IPS-20b (cell line): ENCODE measurements at regions not wholly inside any gene's neighbourhood (a gene's known extent, or its start where the extent isn't known, plus 50 kb on each side); places are given as distances from the start of the nearest gene placed in this dataset.
"Not testable (repeated sequence)": the region's sequence is repeated elsewhere in the genome, so short reads cannot be mapped to it uniquely, and the experiment has no call there.

Source experiments
- H3K27ac ChIP-seq: one replicate; pipeline ENCODE4 v1.5.1; 2013; ENCODE audit warnings: low read length
- H3K27me3 ChIP-seq: 2 replicates; pipeline ENCODE4 v1.6.1; 2013; ENCODE audit warnings: mild to moderate bottlenecking, low read length, inconsistent platforms; ENCODE audit not compliant: insufficient read depth
- H3K36me3 ChIP-seq: 2 replicates; pipeline ENCODE4 v1.6.1; 2013; ENCODE audit warnings: low read depth, mild to moderate bottlenecking, inconsistent platforms, low read length, moderate library complexity; ENCODE audit not compliant: insufficient read depth
- H3K4me1 ChIP-seq: 2 replicates; pipeline ENCODE4 v1.6.1; 2013; ENCODE audit warnings: mild to moderate bottlenecking, control low read depth, inconsistent platforms, low read length, moderate library complexity; ENCODE audit not compliant: insufficient read depth
- H3K4me3 ChIP-seq: 2 replicates; pipeline ENCODE4 v1.5.1; 2013; ENCODE audit warnings: mild to moderate bottlenecking, low read length, inconsistent platforms
- H3K9ac ChIP-seq: 2 replicates; pipeline ENCODE4 v1.6.1; 2013; ENCODE audit warnings: low read depth, mild to moderate bottlenecking, inconsistent platforms, low read length, moderate library complexity
- H3K9me3 ChIP-seq: 2 replicates; pipeline ENCODE4 v1.6.1; 2013; ENCODE audit warnings: mild to moderate bottlenecking, low read depth, low read length, inconsistent platforms; ENCODE audit not compliant: insufficient read depth

DNA sequence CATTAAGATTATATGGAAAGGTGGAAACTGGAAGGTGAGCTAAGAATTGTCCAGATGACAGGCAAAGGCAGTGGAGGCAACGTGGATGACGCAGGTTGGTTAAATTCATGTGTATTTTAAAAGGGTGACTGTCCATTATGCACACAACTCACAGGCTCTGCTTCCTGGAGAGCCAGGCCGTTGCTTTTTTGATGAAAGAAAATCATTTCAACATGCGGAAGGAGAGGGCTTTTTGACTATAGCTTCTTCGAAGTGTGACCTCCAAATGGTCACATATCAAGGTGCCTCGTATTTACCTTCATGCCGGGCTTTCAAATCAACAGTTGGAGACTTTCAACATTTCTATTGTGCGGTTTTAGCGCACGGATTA lies 126.7 kb downstream of the MYCN start:
- Histone ChIP-seq H3K36me3 (no peaks in the 10 kb centered on the region), H3K27me3 (no peaks in the 10 kb centered on the region), H3K9ac (no peak overlapping the region), H3K4me3 (no peak overlapping the region), H3K4me1 (peaks cover 3% of the 10 kb centered on the region; the same call in 1 of the 2 replicates), H3K27ac (no peak overlapping the region), H3K9me3 (peaks cover 26% of the 10 kb centered on the region)

DNA sequence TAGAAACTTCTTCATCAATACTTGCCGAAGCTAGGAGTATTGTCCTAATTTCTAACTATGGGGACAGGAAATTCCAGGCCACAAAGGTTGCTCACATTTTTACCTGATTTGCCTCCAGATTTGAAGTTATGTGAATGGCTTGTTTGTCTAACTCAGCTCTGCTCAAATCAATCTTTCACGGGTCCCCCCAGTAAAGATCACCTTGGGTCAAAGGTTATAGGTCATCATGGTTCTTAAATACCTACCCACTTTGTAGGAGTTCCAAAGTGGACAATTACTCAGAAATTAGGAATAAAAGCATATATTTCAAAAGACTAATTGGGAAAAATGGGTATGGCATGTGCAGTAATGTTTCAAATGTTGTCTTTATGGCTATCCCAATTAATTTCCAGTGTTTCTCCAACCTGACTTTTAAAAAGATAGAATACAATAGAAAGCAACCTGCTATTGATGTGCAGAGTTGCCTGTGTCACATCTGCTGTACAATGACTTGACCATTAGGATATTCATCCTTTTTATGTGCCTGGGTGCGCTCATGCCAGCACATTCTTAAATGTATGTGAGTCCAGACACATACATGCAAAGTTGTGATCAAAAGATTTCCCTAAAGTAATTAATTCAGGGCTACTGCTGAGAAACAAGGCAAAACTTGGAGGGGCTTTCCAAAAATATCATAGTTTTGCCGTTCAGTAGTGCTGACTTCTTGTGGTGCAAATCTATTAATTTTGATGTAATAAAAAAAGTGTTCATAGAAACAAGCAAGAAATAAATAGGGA lies 126.1 kb downstream of the MYCN start:
- H3K4me3 ChIP-seq = no peak overlapping the region
- H3K27me3 ChIP-seq = no peaks in the 10 kb centered on the region
- peaks cover 26% of the 10 kb centered on the region for H3K9me3 ChIP-seq
- H3K27ac ChIP-seq = no peak overlapping the region
- no peaks in the 10 kb centered on the region for H3K36me3 ChIP-seq
- H3K4me1 ChIP-seq = peaks cover 3% of the 10 kb centered on the region; the same call in 1 of the 2 replicates
- no peak overlapping the region for H3K9ac ChIP-seq

DNA sequence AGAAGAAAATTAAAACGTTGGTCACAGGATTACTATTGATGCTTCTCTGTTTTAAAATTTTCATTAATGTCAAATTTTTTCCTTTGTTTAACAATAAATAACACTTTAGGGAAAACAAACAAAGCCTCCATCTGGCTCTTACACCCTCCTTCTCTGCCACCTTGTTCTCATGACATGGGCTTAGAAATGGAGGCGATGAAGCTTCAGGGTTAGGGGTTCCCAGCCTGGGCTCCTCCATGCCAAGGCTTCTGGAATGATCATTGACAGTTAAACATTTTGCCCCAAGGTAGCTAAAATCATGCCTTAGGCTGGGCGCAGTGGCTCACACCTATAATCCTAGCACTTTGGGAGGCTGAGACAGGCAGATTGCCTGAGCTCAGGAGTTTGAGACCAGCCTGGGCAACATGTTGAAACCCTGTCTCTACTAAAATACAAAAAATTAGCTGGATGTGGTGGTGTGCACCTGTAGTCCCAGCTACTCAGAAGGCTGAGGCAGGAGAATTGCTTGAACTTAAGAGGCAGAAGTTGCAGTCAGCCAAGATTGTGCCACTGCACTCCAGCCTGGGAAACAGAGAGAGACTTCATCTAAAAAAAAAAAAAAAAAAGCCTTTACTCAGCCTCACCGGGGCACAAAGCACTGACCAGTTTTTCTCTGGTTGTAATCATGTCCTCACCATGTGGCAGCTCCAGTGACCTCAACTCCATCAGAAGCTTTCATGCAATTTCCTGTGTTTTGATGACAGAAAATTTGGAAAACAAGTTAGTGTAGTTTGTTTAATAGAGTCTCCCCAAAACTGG lies 125.1 kb downstream of the MYCN start:
- not testable (repeated sequence) for H3K4me1 ChIP-seq, H3K9ac ChIP-seq

DNA sequence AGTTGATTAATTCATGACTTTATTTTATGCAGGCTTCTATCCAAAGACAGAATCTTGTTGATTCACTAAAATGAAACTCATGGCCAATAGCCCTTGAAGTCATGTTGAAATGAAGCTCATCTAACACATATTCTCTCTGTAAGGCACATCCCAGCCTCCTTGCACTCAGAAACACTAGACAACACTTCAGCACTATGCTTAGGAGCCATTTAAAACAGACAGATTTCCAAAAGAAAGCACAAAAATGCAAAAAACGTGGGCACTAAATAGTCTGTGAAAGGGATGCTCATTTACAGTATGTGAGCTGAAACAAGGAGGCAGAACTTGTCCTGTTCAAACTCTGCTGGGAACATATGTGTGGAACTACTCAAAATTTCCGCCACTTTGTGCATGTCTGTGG lies 124.4 kb downstream of the MYCN start:
- no peaks in the 10 kb centered on the region for H3K27me3 ChIP-seq
- peaks cover 26% of the 10 kb centered on the region for H3K9me3 ChIP-seq
- no peak overlapping the region for H3K27ac ChIP-seq
- no peak overlapping the region for H3K9ac ChIP-seq
- H3K4me3 ChIP-seq = no peak overlapping the region
- H3K36me3 ChIP-seq = no peaks in the 10 kb centered on the region
- H3K4me1 ChIP-seq = no peaks in the 10 kb centered on the region

More for the DNA sequence above, 125.1 kb downstream of the MYCN start:
- H3K4me3 ChIP-seq, H3K36me3 ChIP-seq, H3K27ac ChIP-seq, H3K27me3 ChIP-seq: not testable (repeated sequence)
- peaks cover 26% of the 10 kb centered on the region for H3K9me3 ChIP-seq

DNA sequence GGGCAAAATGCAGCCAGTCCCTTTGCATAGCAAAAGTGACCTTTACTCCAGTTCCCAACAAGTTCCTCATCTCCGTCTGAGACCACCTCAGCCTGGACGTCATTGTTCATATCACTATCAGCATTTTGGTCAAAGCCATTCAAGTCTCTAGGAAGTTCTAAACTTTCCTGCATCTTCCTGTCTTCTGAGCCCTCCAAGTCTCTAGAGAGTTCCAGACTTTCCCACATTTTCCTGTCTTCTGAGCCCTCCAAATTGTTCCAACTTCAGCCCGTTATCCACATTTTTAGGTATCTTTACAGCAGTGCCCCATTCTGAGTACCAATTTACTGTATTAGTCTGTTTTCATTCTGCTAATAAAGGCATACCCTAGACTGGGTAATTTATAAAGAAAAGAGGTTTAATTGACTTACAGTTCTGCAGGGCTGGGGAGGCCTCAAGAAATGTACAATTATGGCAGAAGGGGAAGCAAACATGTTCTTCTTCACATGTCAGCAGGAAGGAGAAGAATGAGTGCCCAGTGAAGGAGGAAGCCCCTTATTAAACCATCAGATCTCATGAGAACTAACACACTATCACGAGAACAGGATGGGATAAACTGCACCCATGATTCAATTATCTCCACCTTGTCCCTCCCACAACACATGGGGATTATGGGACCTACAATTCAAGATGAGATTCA lies 123.7 kb downstream of the MYCN start:
- H3K27ac ChIP-seq = no peak overlapping the region
- H3K4me3 ChIP-seq = no peak overlapping the region
- H3K9ac ChIP-seq = no peak overlapping the region

DNA sequence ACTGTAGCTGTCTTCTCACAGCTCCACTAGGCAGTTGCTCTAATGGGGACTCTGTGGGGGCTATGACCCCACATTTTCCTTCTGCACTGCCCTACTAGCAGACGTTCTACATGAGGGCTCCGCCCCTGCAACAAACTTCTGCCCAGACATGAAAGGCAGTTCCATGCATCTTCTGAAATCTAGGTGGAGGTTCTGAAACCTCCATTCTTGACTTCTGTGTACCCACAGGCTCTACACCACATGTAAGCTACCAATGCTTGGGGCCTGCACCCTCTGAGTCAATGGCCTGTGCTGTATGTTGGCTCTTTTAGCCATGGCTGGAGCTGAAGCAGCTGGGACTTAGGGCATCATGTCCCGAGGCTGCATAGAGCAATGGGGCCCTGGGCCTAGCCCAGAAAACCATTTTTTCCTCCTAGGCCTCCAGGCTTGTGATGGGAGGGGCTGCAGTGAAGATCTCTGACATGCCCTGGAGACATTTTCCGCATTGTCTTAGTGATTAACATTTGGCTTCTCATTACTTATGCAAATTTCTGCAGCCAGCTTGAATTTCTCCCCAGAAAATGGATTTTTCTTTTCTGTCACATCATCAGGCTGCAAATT lies 123.0 kb downstream of the MYCN start:
- H3K9ac ChIP-seq = no peak overlapping the region
- H3K4me1 ChIP-seq = no peaks in the 10 kb centered on the region
- H3K4me3 ChIP-seq = no peak overlapping the region
- peaks cover 26% of the 10 kb centered on the region for H3K9me3 ChIP-seq
- no peaks in the 10 kb centered on the region for H3K27me3 ChIP-seq
- no peak overlapping the region for H3K27ac ChIP-seq
- no peaks in the 10 kb centered on the region for H3K36me3 ChIP-seq

More for the DNA sequence above, 123.7 kb downstream of the MYCN start:
- Histone ChIP-seq H3K27me3 (no peaks in the 10 kb centered on the region), H3K9me3 (peaks cover 26% of the 10 kb centered on the region), H3K4me1 (no peaks in the 10 kb centered on the region), H3K36me3 (no peaks in the 10 kb centered on the region)

DNA sequence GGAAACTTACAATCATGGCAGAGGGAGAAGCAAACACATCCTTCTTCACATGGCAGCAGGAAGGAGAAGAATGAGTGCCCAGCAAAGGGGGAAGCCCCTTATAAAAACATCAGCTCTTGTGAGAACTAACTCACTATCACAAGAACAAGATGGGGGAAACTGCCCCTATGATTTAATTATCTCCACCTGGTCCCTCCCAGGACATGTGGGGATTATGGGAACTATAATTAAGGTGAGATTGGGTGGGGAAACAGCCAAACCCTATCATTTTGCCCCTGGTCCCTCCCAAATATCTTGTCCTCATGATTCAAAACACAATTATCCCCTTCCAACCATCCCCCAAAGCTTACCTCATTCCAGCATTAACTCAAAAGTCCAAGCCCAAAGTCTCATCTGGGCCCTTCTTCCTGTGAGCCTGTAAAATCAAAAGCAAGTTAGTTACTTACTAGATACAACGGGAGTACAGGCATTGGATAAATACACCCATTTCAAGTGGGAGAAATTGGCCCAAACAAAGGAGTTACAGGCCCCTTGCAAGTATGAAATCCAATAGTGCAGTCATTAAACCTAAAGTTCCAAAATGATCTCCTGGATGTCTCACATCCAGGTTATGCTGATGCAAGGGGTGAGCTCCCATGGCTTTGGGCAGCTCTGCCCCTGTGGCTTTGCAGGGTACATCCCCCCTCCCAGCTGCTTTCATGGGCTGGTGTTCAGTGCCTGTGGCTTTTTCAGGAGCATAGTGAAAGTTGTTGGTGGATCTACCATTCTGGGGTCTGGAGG lies 122.3 kb downstream of the MYCN start:
- Histone ChIP-seq H3K9me3 (peaks cover 26% of the 10 kb centered on the region), H3K4me3 (no peak overlapping the region), H3K9ac (no peak overlapping the region), H3K4me1 (no peaks in the 10 kb centered on the region), H3K36me3 (no peaks in the 10 kb centered on the region), H3K27ac (no peak overlapping the region), H3K27me3 (no peaks in the 10 kb centered on the region)

DNA sequence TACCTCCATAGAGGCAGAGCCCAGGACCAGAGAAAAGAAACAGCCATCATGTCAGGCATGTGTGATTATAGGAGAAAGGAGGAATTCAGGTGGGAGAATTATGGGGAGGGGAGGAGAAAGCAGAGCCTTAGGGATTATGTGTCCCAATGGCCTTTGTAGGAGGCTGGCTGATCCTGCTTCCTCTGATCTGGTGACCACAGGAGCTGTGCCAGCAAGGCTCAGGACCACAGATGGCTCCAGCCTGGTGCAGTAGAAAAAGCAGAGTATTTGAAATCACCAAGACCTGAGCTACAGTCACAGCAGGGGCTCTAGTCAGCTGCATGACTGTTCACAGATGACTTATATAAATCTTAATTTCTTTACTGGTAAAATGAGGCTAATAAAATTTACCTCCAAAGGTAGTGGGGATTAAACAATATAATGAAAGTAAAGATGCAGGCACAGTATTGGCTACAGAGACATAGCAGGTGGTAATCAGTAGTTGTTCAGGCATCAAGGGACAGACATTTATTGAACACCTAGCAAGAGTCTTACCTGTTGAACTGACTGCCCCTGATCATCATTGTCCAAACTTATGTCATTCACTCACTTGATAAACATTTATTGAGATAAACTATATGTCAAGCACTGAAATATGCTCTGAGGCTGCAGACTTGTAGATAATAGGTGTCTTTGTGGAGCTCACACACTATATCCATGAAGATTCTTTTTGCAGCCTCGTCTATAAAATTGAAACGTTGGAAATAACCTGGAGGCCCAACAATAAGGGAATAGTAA lies 121.3 kb downstream of the MYCN start:
- Histone ChIP-seq H3K27ac (no peak overlapping the region), H3K27me3 (no peaks in the 10 kb centered on the region), H3K36me3 (no peaks in the 10 kb centered on the region), H3K9me3 (peaks cover 26% of the 10 kb centered on the region), H3K9ac (no peak overlapping the region), H3K4me3 (no peak overlapping the region), H3K4me1 (no peaks in the 10 kb centered on the region)

DNA sequence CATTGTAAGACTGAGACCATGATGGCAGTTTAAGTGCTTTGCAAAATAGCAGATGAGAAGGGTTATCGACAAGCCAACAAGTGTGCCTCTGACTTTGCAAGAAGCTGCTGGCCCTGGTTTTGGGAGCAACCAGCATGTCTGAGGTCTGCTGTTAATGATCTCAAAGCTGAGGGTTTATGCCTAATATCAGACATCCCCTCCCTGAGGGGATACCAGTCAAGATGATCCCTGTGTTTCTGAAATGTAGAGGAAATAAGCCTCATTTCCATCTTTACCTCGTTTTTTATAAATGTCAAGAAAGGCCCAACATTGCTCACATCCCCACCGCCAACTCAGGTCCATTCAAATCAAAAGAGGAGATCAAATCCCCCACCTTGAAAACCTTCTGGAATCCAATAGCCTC lies 120.6 kb downstream of the MYCN start:
- H3K4me1 ChIP-seq = no peaks in the 10 kb centered on the region
- H3K9me3 ChIP-seq = peaks cover 26% of the 10 kb centered on the region
- no peaks in the 10 kb centered on the region for H3K27me3 ChIP-seq
- H3K36me3 ChIP-seq = no peaks in the 10 kb centered on the region
- H3K4me3 ChIP-seq = no peak overlapping the region
- no peak overlapping the region for H3K9ac ChIP-seq
- H3K27ac ChIP-seq = no peak overlapping the region

DNA sequence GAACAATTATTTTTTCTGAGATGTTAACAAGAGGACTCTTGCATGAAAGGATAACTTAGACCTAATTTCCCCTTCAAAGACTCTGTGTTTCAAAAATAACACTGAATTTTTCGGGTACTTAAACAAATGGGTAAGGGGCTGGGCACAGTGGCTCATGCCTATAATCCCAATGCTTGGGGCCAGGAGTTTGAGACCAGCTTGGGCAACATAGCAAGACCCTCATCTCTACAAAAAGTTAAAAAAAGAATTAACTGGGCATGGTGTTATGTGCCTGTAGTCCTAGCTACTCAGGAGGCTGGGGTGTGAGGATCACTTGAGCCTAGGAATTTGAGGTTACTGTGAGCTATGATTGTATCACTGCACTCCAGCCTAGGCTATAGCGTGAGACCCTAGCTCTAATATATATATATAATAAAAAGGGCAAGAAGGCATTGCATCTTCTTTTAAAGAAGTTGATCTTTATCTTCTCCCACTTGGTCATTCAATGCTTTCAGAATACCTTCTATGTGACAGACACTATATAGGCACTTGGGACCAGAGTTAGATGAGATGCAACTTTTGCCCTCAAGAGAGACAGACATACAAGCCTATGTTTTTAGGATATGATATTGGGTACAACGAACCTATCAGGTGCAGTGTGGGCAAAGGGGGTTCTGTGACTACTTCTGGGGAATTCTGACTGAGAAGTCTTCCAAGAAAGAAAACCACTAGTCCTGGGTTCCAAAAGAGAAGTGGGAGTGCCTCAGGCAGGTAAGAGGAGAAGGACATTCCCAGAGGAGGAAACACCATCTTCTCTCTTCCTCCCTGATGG lies 120.0 kb downstream of the MYCN start:
- Histone ChIP-seq H3K27me3 (no peaks in the 10 kb centered on the region), H3K4me1 (no peaks in the 10 kb centered on the region), H3K27ac (no peak overlapping the region), H3K9ac (no peak overlapping the region), H3K9me3 (peaks cover 26% of the 10 kb centered on the region), H3K4me3 (no peak overlapping the region), H3K36me3 (no peaks in the 10 kb centered on the region)
